Fibroblast of the aortic adventitia (primary cell): ENCODE measurements at regions not wholly inside any gene's neighbourhood (a gene's known extent, or its start where the extent isn't known, plus 50 kb on each side); places are given as distances from the start of the nearest gene placed in this dataset.

ENCODE experiments used
- DNase-seq: peaks from one replicate; pipeline ENCODE4 v3.0.0-alpha.2; 2010; ENCODE audit warnings: low read depth
- H3K4me3 ChIP-seq: 2 replicates; pipeline ENCODE4 v1.5.1; 2011; ENCODE audit warnings: low read depth, mild to moderate bottlenecking, control low read depth, low read length, moderate library complexity
- CTCF ChIP-seq: IDR thresholded peaks from 2 replicates; pipeline ENCODE4 v1.5.1; 2011; ENCODE audit warnings: mild to moderate bottlenecking, low read length, control low read depth, inconsistent platforms; ENCODE audit not compliant: insufficient read depth

- H3K4me3 ChIP-seq, result no peak overlapping the region
- DNase-seq, result no peak
- TF ChIP-seq CTCF, result no peak
These were observed 399.9 kb upstream of the IGFBP3 start for GRCh38 chr7:46320956-46321355.

- DNase-seq, result peak; percentile 19
- no peak overlapping the region for H3K4me3 ChIP-seq
- no peak for TF ChIP-seq CTCF
These were observed 398.8 kb upstream of the IGFBP3 start for GRCh38 chr7:46319841-46320240.

GRCh38 chr7:46318276-46318675 is 397.2 kb upstream of the IGFBP3 start:
- no peak for DNase-seq
- no peak for TF ChIP-seq CTCF
- no peak overlapping the region for H3K4me3 ChIP-seq

- no peak for DNase-seq
- H3K4me3 ChIP-seq, result no peak overlapping the region
- no peak for TF ChIP-seq CTCF
These were observed 396.2 kb upstream of the IGFBP3 start for GRCh38 chr7:46317256-46317655.

GRCh38 chr7:46315891-46316290 is 394.8 kb upstream of the IGFBP3 start:
- no peak overlapping the region for H3K4me3 ChIP-seq
- DNase-seq, result peak; percentile 39
- no peak for TF ChIP-seq CTCF

- H3K4me3 ChIP-seq, result no peak overlapping the region
- DNase-seq, result peak; percentile 57
- TF ChIP-seq CTCF, result no peak
These were observed 380.6 kb upstream of the IGFBP3 start for GRCh38 chr7:46301677-46302076.

GRCh38 chr7:46297515-46297914 is 376.4 kb upstream of the IGFBP3 start:
- no peak for TF ChIP-seq CTCF
- no peak for DNase-seq
- H3K4me3 ChIP-seq, result no peak overlapping the region
